RWPE2 (cell line): ENCODE measurements at regions not wholly inside any gene's neighbourhood (a gene's known extent, or its start where the extent isn't known, plus 50 kb on each side); places are given as distances from the start of the nearest gene placed in this dataset.

Experiments used
- ATAC-seq: fragments of 200-7000 bp; cut with Tn5 transposase; 3 replicates; pipeline ENCODE4 v1.9.1; 2021; ENCODE audit warnings: low read depth
- DNase-seq: peaks from one replicate; pipeline ENCODE4 v3.0.0-alpha.2; 2020; ENCODE audit warnings: low spot score
- H3K27ac ChIP-seq: fragments of 450-650 bp; 2 replicates; pipeline ENCODE4 v1.5.1; 2017; ENCODE audit warnings: mild to moderate bottlenecking; ENCODE audit not compliant: poor library complexity, severe bottlenecking
- H3K27me3 ChIP-seq: fragments of 250-450 bp; sonication (Bioruptor Pico); 2 replicates; pipeline ENCODE4 v1.5.1; 2021; ENCODE audit warnings: mild to moderate bottlenecking, moderate library complexity; ENCODE audit not compliant: insufficient read depth, poor library complexity, severe bottlenecking
- H3K36me3 ChIP-seq: fragments of 250-450 bp; sonication (Bioruptor Pico); 2 replicates; pipeline ENCODE4 v1.5.1; 2020; ENCODE audit warnings: low read depth, mild to moderate bottlenecking, moderate library complexity
- H3K4me1 ChIP-seq: fragments of 250-450 bp; sonication (Bioruptor Pico); 2 replicates; pipeline ENCODE4 v1.5.1; 2021; ENCODE audit warnings: mild to moderate bottlenecking, moderate library complexity; ENCODE audit not compliant: insufficient read depth, poor library complexity, severe bottlenecking
- H3K4me3 ChIP-seq: fragments of 250-450 bp; sonication (Bioruptor Pico); 2 replicates; pipeline ENCODE4 v1.5.1; 2021; ENCODE audit warnings: mild to moderate bottlenecking, moderate library complexity; ENCODE audit not compliant: severe bottlenecking
- H3K9me3 ChIP-seq: fragments of 250-450 bp; sonication (Bioruptor Pico); 2 replicates; pipeline ENCODE4 v1.5.1; 2021; ENCODE audit warnings: mild to moderate bottlenecking, moderate library complexity; ENCODE audit not compliant: severe bottlenecking
- CTCF ChIP-seq: fragments of 450-650 bp; IDR thresholded peaks from one replicate; pipeline ENCODE4 v1.5.1; 2017; ENCODE audit warnings: mild to moderate bottlenecking, moderate library complexity; ENCODE audit not compliant: poor library complexity, severe bottlenecking

GRCh38 chr2:49379406-49379805, 225.1 kb upstream of the FSHR start:
- no peaks in the 10 kb centered on the region for H3K9me3 ChIP-seq
- no peak for ATAC-seq
- no peak overlapping the region for H3K4me3 ChIP-seq
- H3K27ac ChIP-seq = no peak overlapping the region
- no peak for DNase-seq
- TF ChIP-seq CTCF = no peak
- no peaks in the 10 kb centered on the region for H3K27me3 ChIP-seq
- no peaks in the 10 kb centered on the region for H3K4me1 ChIP-seq
- no peaks in the 10 kb centered on the region for H3K36me3 ChIP-seq

DNA sequence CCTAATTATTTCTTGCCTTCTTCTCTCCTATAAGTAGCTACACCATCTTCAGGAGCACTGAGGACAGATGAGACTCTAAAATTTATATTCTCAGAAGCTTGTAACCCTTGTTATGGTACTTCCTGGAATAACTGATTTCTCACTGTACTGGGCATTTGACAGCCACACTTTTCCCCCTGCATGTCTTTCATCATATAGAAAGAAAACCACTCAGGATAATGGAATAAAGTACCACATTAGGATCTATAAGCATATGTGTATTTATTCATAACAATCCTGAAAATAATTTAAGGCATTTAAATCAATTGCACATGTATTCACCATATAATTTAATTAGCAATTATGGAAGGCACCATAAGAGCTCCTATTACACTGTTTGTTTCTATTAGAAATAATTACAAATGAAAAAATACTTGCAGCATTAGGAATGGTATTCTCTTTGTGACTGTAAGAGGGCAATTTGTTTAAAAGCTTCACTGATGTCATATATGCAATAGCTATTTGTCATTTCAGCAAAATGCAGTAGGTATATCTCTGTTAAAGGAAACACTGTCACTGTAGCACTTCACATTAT, 216.9 kb upstream of the FSHR start:
- Histone ChIP-seq H3K4me3 (no peak overlapping the region), H3K4me1 (no peaks in the 10 kb centered on the region), H3K36me3 (no peaks in the 10 kb centered on the region), H3K27ac (no peak overlapping the region), H3K27me3 (no peaks in the 10 kb centered on the region), H3K9me3 (no peaks in the 10 kb centered on the region)
- TF ChIP-seq CTCF = no peak
- ATAC-seq = no peak
- DNase-seq = no peak

DNA sequence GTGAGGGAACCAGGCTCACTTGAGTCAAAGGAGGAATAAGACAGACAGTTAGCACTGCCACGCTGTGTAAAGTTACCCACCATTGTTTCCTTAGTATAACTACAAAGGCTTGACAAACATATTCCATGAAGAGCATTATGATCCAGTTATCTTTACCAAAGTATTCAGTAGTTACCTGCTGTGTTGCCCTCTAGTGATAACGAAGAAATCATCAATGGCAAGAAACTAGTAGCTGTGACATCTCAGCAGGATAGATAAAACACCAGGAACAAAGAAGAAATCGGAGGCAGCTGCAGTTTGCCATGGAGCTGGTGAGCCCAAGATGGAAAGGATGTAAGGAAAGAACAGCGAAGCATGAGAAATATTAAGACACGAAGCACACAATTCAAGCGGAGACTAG, 215.3 kb upstream of the FSHR start:
- ATAC-seq (no peak), DNase-seq (no peak)
- Histone ChIP-seq H3K4me1 (no peaks in the 10 kb centered on the region), H3K27me3 (no peaks in the 10 kb centered on the region), H3K27ac (no peak overlapping the region), H3K4me3 (no peak overlapping the region), H3K36me3 (no peaks in the 10 kb centered on the region), H3K9me3 (no peaks in the 10 kb centered on the region)
- no peak for TF ChIP-seq CTCF

DNA sequence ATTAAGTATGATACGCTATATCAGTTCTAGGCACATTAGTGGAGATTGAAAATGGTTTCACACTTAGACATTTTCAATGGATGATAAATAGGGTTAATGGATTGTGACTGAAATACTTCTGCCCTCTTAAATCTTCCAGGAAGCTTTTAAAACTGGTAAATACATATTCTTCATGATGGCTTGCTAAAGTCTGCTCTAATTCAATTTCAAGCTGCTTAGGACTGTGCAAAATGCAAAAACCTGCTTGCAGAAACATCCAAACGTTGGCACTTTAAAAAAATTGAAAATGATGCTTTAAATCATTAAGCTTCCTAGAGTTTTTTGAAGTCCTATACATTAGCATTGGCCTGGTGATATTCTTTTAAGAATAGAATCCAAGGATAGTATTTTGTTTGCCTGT, 214.8 kb upstream of the FSHR start:
- DNase-seq (no peak), ATAC-seq (no peak)
- Histone ChIP-seq H3K4me3 (no peak overlapping the region), H3K9me3 (no peaks in the 10 kb centered on the region), H3K27ac (no peak overlapping the region), H3K4me1 (no peaks in the 10 kb centered on the region), H3K27me3 (no peaks in the 10 kb centered on the region), H3K36me3 (no peaks in the 10 kb centered on the region)
- no peak for TF ChIP-seq CTCF

- Histone ChIP-seq H3K36me3 (no peaks in the 10 kb centered on the region), H3K27me3 (no peaks in the 10 kb centered on the region), H3K27ac (no peak overlapping the region), H3K4me1 (no peaks in the 10 kb centered on the region), H3K9me3 (no peaks in the 10 kb centered on the region), H3K4me3 (no peak overlapping the region)
- ATAC-seq = no peak
- DNase-seq = no peak
- no peak for TF ChIP-seq CTCF
Observed at GRCh38 chr2:49367003-49367402, 212.7 kb upstream of the FSHR start.
